B cell (primary cell): ENCODE measurements at regions not wholly inside any gene's neighbourhood (a gene's known extent, or its start where the extent isn't known, plus 50 kb on each side); places are given as distances from the start of the nearest gene placed in this dataset.

Experiments used
- CTCF ChIP-seq: fragments of 200-600 bp; IDR thresholded peaks from one replicate; pipeline ENCODE4 v1.8.0; 2022; ENCODE audit warnings: antibody characterized with exemption, mild to moderate bottlenecking
- EZH2 ChIP-seq: IDR thresholded peaks from 2 replicates; pipeline ENCODE4 v1.6.1; 2012; ENCODE audit warnings: borderline replicate concordance, low read depth, mild to moderate bottlenecking, moderate library complexity, low read length; ENCODE audit not compliant: insufficient read depth, poor library complexity, severe bottlenecking

GRCh38 chr4:186400676-186401075 is 134.7 kb downstream of the F11 start:
- TF ChIP-seq CTCF (no peak), EZH2 (no peak)
